Lower leg skin (tissue), 4 donors: ENCODE measurements at regions not wholly inside any gene's neighbourhood (a gene's known extent, or its start where the extent isn't known, plus 50 kb on each side); places are given as distances from the start of the nearest gene placed in this dataset.
A peak's percentile ranks its signal among the peaks of the same experiment; 100 is the strongest.

Source experiments
- DNase-seq, 2 donors: peaks; one replicate each; pipeline ENCODE4 v3.0.0-alpha.2; 2019; ENCODE audit warnings: low spot score in 2 of 2
- H3K4me3 ChIP-seq: fragments of 200-600 bp; sonication (generic); 2 replicates; pipeline ENCODE4 v1.5.1; 2017; ENCODE audit warnings: mild to moderate bottlenecking, low read depth; ENCODE audit not compliant: poor library complexity, severe bottlenecking
- CTCF ChIP-seq, 3 donors: fragments of 450-650 bp; IDR thresholded peaks; one replicate each; pipeline ENCODE4 v1.5.1; 2016; ENCODE audit warnings: antibody characterized with exemption in 3 of 3, mild to moderate bottlenecking in 3 of 3, moderate library complexity in 2 of 3
- POLR2A ChIP-seq, 2 donors: fragments of 450-650 bp; IDR thresholded peaks; one replicate each; pipeline ENCODE4 v1.6.1; 2016 to 2017; ENCODE audit warnings: antibody characterized with exemption in 2 of 2, mild to moderate bottlenecking in 1 of 2, moderate library complexity in 1 of 2
- WGBS, 2 donors: methylation state at CpG; one replicate each; pipeline ENCODE4 v1.1.5; 2018; 5-methylcytosine and 5-hydroxymethylcytosine counted together
- intact Hi-C: fragments of 100-400 bp; cut with DNase I; formaldehyde crosslinking; loops from one replicate; pipeline ENCODE4 v1.15.0; 2023; ENCODE audit warnings: low total_unique reads

DNA sequence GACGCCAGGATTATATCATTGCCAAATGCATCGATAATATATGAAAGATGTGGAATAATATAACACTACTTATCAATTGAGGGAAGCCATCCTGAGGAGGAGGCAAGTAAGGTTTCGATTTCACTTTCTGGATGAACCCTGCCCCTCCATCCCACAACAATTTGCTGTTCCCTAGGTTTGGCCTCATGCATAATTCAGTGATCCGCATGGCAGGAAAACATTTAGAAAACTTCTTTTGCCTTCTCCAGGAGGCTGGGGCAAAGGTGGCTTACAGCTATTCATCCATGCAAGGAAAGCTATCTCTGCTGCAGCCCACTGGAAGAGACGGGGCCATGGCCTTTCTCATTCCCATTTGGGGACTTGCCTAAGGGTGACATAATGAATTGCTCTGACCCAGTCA lies 489.4 kb upstream of the CADM1 start:
- TF ChIP-seq CTCF (IDR thresholded peaks at IDR 0.05) (no peak), POLR2A (IDR thresholded peaks at IDR 0.05) (no peak)
- intact Hi-C loops = no loop called here
- DNase-seq = no peak
- WGBS, 2 donors = 88 to 91% methylated on average over 5 of the region's 5 CpGs
- no peak overlapping the region for H3K4me3 ChIP-seq

DNA sequence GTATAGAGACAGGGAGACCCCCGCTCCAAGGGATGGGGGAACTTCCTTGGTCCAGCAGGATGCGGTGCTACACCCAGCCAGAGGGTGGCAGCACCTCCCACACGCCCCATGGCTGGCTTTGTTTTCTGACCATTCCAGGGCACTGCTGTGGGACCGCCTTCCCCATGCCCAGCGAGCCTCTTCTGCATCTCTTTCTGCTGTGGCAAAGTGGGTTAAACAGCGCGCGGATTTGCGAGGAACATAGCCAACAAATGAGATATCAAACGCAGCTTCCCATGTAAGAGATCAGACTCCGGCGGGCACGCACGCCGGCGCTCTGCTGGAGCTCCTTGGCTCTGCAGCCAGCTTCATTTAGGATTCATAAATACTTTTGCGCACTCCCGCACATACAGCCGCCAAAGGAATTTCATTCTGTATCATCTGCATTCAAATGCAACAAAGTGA lies 485.8 kb upstream of the CADM1 start:
- DNase-seq = no peak
- 50 to 54% methylated on average over 19 of the region's 19 CpGs for WGBS, 2 donors
- H3K4me3 ChIP-seq = no peak overlapping the region
- no peak for TF ChIP-seq POLR2A (IDR thresholded peaks at IDR 0.05)
- no peak for TF ChIP-seq CTCF (IDR thresholded peaks at IDR 0.05)
- intact Hi-C loops = no loop called here

- no peak overlapping the region for H3K4me3 ChIP-seq
- DNase-seq = peak in 1 of 2 donors; percentile 15
- intact Hi-C loops = no loop called here
- TF ChIP-seq CTCF (IDR thresholded peaks at IDR 0.05) = no peak
- no peak for TF ChIP-seq POLR2A (IDR thresholded peaks at IDR 0.05)
- whole genome bisulfite sequencing, 2 donors = 93 to 95% methylated on average over 6 of the region's 6 CpGs
Observed at GRCh38 chr11:115985896-115986295, 481.7 kb upstream of the CADM1 start.

DNA sequence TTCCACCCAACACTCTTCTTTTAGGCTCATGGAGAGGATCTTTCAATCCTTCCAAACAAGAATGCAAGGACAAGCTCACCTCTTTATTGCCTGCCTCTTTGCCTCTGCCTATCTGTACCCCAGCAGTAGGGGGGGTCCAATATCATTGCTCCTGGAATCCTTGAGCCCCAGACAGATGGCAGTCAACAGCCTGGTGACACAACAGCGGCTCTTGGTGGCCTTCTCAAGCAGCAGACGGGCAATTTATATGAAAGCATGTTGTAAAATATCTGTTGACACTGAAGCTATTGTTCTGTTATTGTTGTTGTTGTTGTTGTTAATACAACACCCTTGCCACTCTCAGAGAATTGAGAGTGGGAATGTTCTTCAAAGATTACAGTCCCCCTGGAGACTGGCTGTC lies 480.0 kb upstream of the CADM1 start:
- no peak for TF ChIP-seq POLR2A (IDR thresholded peaks at IDR 0.05)
- no peak for TF ChIP-seq CTCF (IDR thresholded peaks at IDR 0.05)
- 96 to 100% methylated on average over 2 of the region's 2 CpGs for WGBS, 2 donors
- DNase-seq = peak in 1 of 2 donors; percentile 25
- H3K4me3 ChIP-seq = no peak overlapping the region
- intact Hi-C loops = no loop called here

DNA sequence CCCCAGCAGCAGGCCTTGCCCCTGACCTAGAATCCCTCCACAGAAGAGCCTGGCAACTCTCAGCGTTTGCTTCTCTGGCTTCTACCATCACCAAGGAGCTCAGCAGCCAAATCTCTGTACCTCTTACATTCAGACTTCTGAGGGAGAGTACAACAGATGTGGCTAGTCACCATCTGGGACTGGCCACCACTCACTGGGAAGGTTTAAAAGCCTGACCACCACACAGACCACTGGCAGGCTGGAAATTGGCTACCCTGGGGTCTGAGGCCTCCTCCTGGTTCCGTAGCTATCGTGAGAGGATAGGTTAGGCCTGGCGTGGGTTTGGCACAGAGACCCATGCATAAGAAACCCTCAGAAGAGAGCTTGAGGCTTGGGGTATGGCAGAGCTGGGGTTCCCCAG lies 478.5 kb upstream of the CADM1 start:
- TF ChIP-seq CTCF (IDR thresholded peaks at IDR 0.05) (no peak), POLR2A (IDR thresholded peaks at IDR 0.05) (no peak)
- H3K4me3 ChIP-seq = no peak overlapping the region
- 84 to 89% methylated on average over 4 of the region's 4 CpGs for WGBS, 2 donors
- peak in 1 of 2 donors; percentile 56 for DNase-seq
- intact Hi-C loops = no loop called here

DNA sequence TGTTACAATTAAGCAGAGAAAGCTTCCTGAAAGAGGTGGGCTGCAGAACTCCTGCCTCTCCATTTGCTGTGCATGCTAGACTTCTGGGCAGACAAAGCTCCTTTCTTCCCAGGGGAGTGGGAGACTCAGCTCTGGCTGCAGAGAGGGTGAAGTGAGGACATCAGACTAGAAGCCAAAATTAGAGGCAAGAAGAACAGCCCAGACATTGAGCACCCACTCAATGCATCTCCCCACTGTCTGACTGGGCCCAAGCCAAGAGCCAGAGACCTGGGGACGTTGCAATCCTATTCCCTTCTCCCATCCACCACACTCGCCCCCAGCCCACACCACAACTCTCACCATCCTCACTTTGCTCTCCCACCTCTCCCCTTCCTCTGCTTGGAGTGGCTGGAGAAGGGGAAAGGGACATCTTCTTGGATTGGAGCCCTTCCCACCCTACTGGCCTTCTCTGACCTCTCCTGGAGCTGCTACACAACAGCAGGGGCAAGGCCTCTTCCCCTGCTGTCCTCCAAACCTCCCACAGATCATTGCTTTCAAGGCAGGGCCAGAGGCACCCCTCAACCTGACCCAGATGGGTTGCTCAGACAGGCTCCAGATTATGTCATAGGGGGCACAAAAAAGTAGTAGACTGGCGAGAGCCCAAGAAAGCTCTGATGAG lies 477.7 kb upstream of the CADM1 start:
- WGBS, 2 donors = 77 to 78% methylated on average over 3 of the region's 3 CpGs
- no peak for TF ChIP-seq CTCF (IDR thresholded peaks at IDR 0.05)
- TF ChIP-seq POLR2A (IDR thresholded peaks at IDR 0.05) = no peak
- DNase-seq = peak in 1 of 2 donors; percentile 32
- intact Hi-C loops = no loop called here
- H3K4me3 ChIP-seq = no peak overlapping the region
